Transverse colon (tissue), 3 donors: ENCODE measurements at regions not wholly inside any gene's neighbourhood (a gene's known extent, or its start where the extent isn't known, plus 50 kb on each side); places are given as distances from the start of the nearest gene placed in this dataset.

Experiments used
- CTCF ChIP-seq, 5 experiments: fragments of 200-600 bp in 3 of 5; fragments of 450-650 bp in 2 of 5; sonication (generic) in 3 of 5; IDR thresholded peaks; 1 replicate in 2 of 5; 2 replicates in 3 of 5; pipeline ENCODE4 v1.5.1; 2016 to 2017; ENCODE audit warnings: antibody characterized with exemption in 5 of 5, inconsistent platforms in 3 of 5, mild to moderate bottlenecking in 2 of 5, moderate library complexity in 1 of 5
- EP300 ChIP-seq: sonication (generic); formaldehyde crosslinking; IDR thresholded peaks from one replicate; pipeline ENCODE4 v1.6.1; 2017; ENCODE audit warnings: antibody characterized with exemption, low read depth
- POLR2A ChIP-seq: fragments of 450-650 bp; IDR thresholded peaks from one replicate; pipeline ENCODE4 v1.6.1; 2016; ENCODE audit warnings: antibody characterized with exemption, mild to moderate bottlenecking, moderate library complexity

- TF ChIP-seq CTCF (IDR thresholded peaks at IDR 0.05): no peak
- TF ChIP-seq POLR2A: no peak
- no peak for TF ChIP-seq EP300
Observed at GRCh38 chr4:169900241-169900845, 125.9 kb downstream of the MFAP3L start.
